ENCODE measurements at regions not wholly inside any gene's neighbourhood (a gene's known extent, or its start where the extent isn't known, plus 50 kb on each side); places are given as distances from the start of the nearest gene placed in this dataset.

DNA sequence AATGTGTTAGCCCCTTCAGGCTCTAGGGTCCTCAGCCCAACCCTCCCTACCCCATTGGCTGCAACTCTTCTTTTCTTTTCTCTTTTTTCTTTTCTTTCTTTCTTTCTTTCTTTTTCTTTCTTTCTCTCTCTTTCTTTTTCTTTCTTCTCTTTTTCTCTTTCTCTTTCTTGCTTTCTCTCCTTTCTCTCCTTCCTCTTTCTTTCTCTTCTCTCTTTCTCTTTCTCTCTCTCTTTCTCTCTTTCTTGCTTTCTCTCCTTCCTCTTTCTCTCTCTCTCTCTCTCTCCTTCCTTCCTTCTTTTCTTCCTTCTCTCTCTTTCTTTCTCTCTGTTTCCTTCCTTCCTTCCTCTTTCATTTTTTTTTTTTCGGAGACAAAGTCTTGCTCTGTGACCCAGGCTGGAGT, 458.9 kb downstream of the TYW1 start:
- no peaks in the 10 kb centered on the region for H3K36me3 ChIP-seq (ENCODE audit: insufficient read depth)
- TF ChIP-seq, protein P1, sequence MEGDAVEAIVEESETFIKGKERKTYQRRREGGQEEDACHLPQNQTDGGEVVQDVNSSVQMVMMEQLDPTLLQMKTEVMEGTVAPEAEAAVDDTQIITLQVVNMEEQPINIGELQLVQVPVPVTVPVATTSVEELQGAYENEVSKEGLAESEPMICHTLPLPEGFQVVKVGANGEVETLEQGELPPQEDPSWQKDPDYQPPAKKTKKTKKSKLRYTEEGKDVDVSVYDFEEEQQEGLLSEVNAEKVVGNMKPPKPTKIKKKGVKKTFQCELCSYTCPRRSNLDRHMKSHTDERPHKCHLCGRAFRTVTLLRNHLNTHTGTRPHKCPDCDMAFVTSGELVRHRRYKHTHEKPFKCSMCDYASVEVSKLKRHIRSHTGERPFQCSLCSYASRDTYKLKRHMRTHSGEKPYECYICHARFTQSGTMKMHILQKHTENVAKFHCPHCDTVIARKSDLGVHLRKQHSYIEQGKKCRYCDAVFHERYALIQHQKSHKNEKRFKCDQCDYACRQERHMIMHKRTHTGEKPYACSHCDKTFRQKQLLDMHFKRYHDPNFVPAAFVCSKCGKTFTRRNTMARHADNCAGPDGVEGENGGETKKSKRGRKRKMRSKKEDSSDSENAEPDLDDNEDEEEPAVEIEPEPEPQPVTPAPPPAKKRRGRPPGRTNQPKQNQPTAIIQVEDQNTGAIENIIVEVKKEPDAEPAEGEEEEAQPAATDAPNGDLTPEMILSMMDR (conservative IDR thresholded peaks at IDR 0.05; ENCODE audit: low read depth, low read length), result no peak
- H2AFZ ChIP-seq (ENCODE audit: low read depth), result no peak overlapping the region
- H3K27ac ChIP-seq, result no peak overlapping the region
- H3K4me1 ChIP-seq (ENCODE audit: low read depth, poor library complexity, severe bottlenecking), result no peaks in the 10 kb centered on the region
- H4K20me1 ChIP-seq (ENCODE audit: insufficient read depth), result no peaks in the 10 kb centered on the region
- no peaks in the 10 kb centered on the region for H3K27me3 ChIP-seq (ENCODE audit: insufficient read depth, low read depth)
- H3K4me2 ChIP-seq, result no peak overlapping the region
- no peak overlapping the region for H3K4me3 ChIP-seq (IDR thresholded peaks at IDR 0.05; ENCODE audit: insufficient read depth, low read depth, low read length)
- H3K79me2 ChIP-seq (ENCODE audit: insufficient read depth, low read depth), result no peaks in the 10 kb centered on the region
- H3K9ac ChIP-seq, result no peak overlapping the region

DNA sequence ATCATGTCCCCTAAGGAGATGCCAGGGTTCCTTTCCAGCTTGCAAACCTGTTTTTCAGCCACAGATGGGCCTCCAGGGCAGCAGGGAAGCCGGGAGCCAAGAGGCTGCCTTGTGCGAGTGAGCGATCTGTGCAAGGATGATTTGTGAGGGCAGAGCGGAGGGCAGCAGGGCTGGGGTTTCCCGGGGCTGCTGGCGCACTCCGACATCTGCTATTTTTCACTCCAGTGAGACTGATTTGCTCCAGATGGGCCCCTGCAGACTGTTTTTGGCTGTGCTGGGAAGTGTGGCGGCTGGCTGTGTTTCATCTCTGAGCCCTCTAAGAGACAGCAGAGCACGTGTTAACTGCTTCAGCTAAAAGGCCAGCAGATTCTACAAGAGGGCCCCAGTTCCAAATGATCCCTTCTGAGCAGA, 466.2 kb downstream of the TYW1 start:
- TF ChIP-seq, protein P1 (conservative IDR thresholded peaks at IDR 0.05; ENCODE audit: low read depth, low read length), result no peak
- H4K20me1 ChIP-seq (ENCODE audit: insufficient read depth), result no peaks in the 10 kb centered on the region
- H2AFZ ChIP-seq (ENCODE audit: low read depth), result no peak overlapping the region
- H3K27me3 ChIP-seq (ENCODE audit: insufficient read depth, low read depth), result no peaks in the 10 kb centered on the region
- H3K4me1 ChIP-seq (ENCODE audit: low read depth, poor library complexity, severe bottlenecking), result no peaks in the 10 kb centered on the region
- H3K9ac ChIP-seq, result no peak overlapping the region
- H3K36me3 ChIP-seq (ENCODE audit: insufficient read depth), result no peaks in the 10 kb centered on the region
- no peaks in the 10 kb centered on the region for H3K79me2 ChIP-seq (ENCODE audit: insufficient read depth, low read depth)
- no peak overlapping the region for H3K27ac ChIP-seq
- H3K4me3 ChIP-seq (IDR thresholded peaks at IDR 0.05; ENCODE audit: insufficient read depth, low read depth, low read length), result no peak overlapping the region
- H3K4me2 ChIP-seq, result no peak overlapping the region

DNA sequence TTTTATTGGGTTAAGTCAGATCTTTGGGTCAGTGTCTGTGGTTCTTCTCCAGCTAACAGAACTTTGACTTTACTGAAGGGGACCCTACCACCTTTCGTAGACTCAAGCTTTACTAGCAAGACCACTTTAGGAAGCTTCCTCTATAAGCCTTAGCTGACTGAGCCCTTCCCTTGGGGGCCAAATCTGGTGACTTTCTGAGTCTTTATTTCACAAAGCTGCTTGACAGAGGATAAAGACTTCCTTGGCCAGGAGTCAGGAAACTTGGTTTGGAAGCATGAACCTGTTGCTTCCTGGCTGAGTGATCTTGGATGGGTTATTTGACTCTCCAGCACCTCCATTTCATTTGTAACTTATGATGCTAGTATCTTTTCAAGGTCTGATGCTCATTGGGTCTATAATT, 466.7 kb downstream of the TYW1 start:
- H4K20me1 ChIP-seq (ENCODE audit: insufficient read depth), result no peaks in the 10 kb centered on the region
- no peak overlapping the region for H2AFZ ChIP-seq (ENCODE audit: low read depth)
- no peaks in the 10 kb centered on the region for H3K27me3 ChIP-seq (ENCODE audit: insufficient read depth, low read depth)
- H3K27ac ChIP-seq, result no peak overlapping the region
- no peak overlapping the region for H3K4me2 ChIP-seq
- H3K79me2 ChIP-seq (ENCODE audit: insufficient read depth, low read depth), result no peaks in the 10 kb centered on the region
- TF ChIP-seq, protein P1 (conservative IDR thresholded peaks at IDR 0.05; ENCODE audit: low read depth, low read length), result no peak
- no peaks in the 10 kb centered on the region for H3K36me3 ChIP-seq (ENCODE audit: insufficient read depth)
- no peak overlapping the region for H3K9ac ChIP-seq
- H3K4me1 ChIP-seq (ENCODE audit: low read depth, poor library complexity, severe bottlenecking), result no peaks in the 10 kb centered on the region
- no peak overlapping the region for H3K4me3 ChIP-seq (IDR thresholded peaks at IDR 0.05; ENCODE audit: insufficient read depth, low read depth, low read length)

DNA sequence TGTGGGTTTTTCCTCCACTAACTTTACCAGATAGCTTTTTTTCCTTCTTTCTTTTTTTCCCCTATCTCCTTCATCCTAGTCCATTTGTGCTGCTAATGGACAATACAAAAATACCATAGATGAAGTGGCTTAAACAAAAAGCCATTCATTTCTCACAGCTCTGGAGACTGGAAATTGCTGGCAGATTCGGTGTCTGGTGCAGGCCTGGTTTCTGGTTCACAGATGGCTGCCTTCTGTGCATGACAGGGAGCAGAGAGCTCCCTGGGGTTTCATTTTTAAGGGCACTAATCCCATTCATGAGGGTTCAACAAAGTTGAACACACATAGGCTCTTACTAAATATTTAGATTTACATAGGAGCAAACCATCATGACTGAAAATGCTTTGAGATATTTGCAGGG, 467.4 kb downstream of the TYW1 start:
- no peaks in the 10 kb centered on the region for H3K36me3 ChIP-seq (ENCODE audit: insufficient read depth)
- TF ChIP-seq, protein P1 (conservative IDR thresholded peaks at IDR 0.05; ENCODE audit: low read depth, low read length), result no peak
- H3K4me1 ChIP-seq (ENCODE audit: low read depth, poor library complexity, severe bottlenecking), result no peaks in the 10 kb centered on the region
- H3K4me3 ChIP-seq (IDR thresholded peaks at IDR 0.05; ENCODE audit: insufficient read depth, low read depth, low read length), result no peak overlapping the region
- H3K27ac ChIP-seq, result no peak overlapping the region
- no peak overlapping the region for H2AFZ ChIP-seq (ENCODE audit: low read depth)
- H4K20me1 ChIP-seq (ENCODE audit: insufficient read depth), result no peaks in the 10 kb centered on the region
- no peak overlapping the region for H3K4me2 ChIP-seq
- H3K79me2 ChIP-seq (ENCODE audit: insufficient read depth, low read depth), result no peaks in the 10 kb centered on the region
- H3K27me3 ChIP-seq (ENCODE audit: insufficient read depth, low read depth), result no peaks in the 10 kb centered on the region
- H3K9ac ChIP-seq, result no peak overlapping the region
